ENCODE measurements at regions not wholly inside any gene's neighbourhood (a gene's known extent, or its start where the extent isn't known, plus 50 kb on each side); places are given as distances from the start of the nearest gene placed in this dataset.

- no peaks in the 10 kb centered on the region for H3K9me1 ChIP-seq (replicated peaks; ENCODE audit: control insufficient read depth, extremely low read depth, insufficient read depth, low read length)
- DNase-seq (ENCODE audit: low read depth, low spot score): no peak
- dilution Hi-C loops (cut with MboI; ENCODE audit: extremely low pct_ligation_motif_present, low sequenced_read_pairs) (no loop called here), intact Hi-C loops (cut with micrococcal nuclease) (no loop called here)
- H3K4me3 ChIP-seq (replicated peaks in 1 of 3; ENCODE audit: insufficient read depth in 1 of 3, low read depth in 1 of 3, low read length in 3 of 3): no peak overlapping the region
- no peaks in the 10 kb centered on the region for H4K20me1 ChIP-seq (replicated peaks; ENCODE audit: control insufficient read depth, extremely low read depth, insufficient read depth, low read length)
- no peaks in the 10 kb centered on the region for H3K79me2 ChIP-seq (ENCODE audit: control insufficient read depth, insufficient read depth, low read length)
- no peak for FAIRE-seq
- BruUV-seq (replicated peaks): no TSS peak
- H3K27me3 ChIP-seq (ENCODE audit: control insufficient read depth in 2 of 2, insufficient read depth in 2 of 2, low read length in 2 of 2): no peaks in the 10 kb centered on the region
- no peak overlapping the region for H2AFZ ChIP-seq (ENCODE audit: low read depth, low read length)
- H3K4me2 ChIP-seq (ENCODE audit: insufficient read depth, low read length): no peak overlapping the region
- TF ChIP-seq GATA2 (IDR thresholded peaks at IDR 0.05; ENCODE audit: insufficient read depth, insufficient read length, low read depth, low read length): no peak
- ChIA-PET CTCF (no interaction called here), POLR2A (no interaction called here)
- no peak overlapping the region for H3K27ac ChIP-seq (ENCODE audit: insufficient read depth, low read depth, low read length)
- H3K36me3 ChIP-seq (ENCODE audit: control insufficient read depth in 2 of 2, extremely low read depth in 1 of 2, insufficient read depth in 2 of 2, low read length in 2 of 2): no peaks in the 10 kb centered on the region
- H3K9me3 ChIP-seq (replicated peaks; ENCODE audit: control insufficient read depth, insufficient read depth, low read length): no peaks in the 10 kb centered on the region
- no peaks in the 10 kb centered on the region for H3K4me1 ChIP-seq (ENCODE audit: control insufficient read depth, extremely low read depth, insufficient read depth, low read length)
- H3K9ac ChIP-seq (replicated peaks; ENCODE audit: extremely low read depth, insufficient read depth, low read length): no peak overlapping the region
These were observed 156.1 kb upstream of the STEAP4 start for GRCh38 chr7:88462799-88463198.

- dilution Hi-C loops (cut with MboI; ENCODE audit: extremely low pct_ligation_motif_present, low sequenced_read_pairs): no loop called here
- no peak overlapping the region for H3K27ac ChIP-seq (ENCODE audit: insufficient read depth, low read depth, low read length)
These were observed 154.0 kb upstream of the STEAP4 start for GRCh38 chr7:88460650-88461049.

More at GRCh38 chr7:88460650-88461049, 154.0 kb upstream of the STEAP4 start:
- no peak overlapping the region for H3K4me3 ChIP-seq (replicated peaks in 1 of 3; ENCODE audit: insufficient read depth in 1 of 3, low read depth in 1 of 3, low read length in 3 of 3)
- ChIA-PET CTCF (no interaction called here), POLR2A (no interaction called here)
- H3K9me3 ChIP-seq (replicated peaks; ENCODE audit: control insufficient read depth, insufficient read depth, low read length): no peaks in the 10 kb centered on the region
- TF ChIP-seq GATA2 (IDR thresholded peaks at IDR 0.05; ENCODE audit: insufficient read depth, insufficient read length, low read depth, low read length) (no peak), MYC (IDR thresholded peaks at IDR 0.05; ENCODE audit: low read depth, low read length) (no peak)
- intact Hi-C loops (cut with micrococcal nuclease): no loop called here
- no peaks in the 10 kb centered on the region for H4K20me1 ChIP-seq (replicated peaks; ENCODE audit: control insufficient read depth, extremely low read depth, insufficient read depth, low read length)
- H2AFZ ChIP-seq (ENCODE audit: low read depth, low read length): no peak overlapping the region
- H3K4me1 ChIP-seq (ENCODE audit: control insufficient read depth, extremely low read depth, insufficient read depth, low read length): no peaks in the 10 kb centered on the region
- no peaks in the 10 kb centered on the region for H3K27me3 ChIP-seq (ENCODE audit: control insufficient read depth in 2 of 2, insufficient read depth in 2 of 2, low read length in 2 of 2)
- no TSS peak for BruUV-seq (replicated peaks)
- no peak overlapping the region for H3K9ac ChIP-seq (replicated peaks; ENCODE audit: extremely low read depth, insufficient read depth, low read length)
- H3K36me3 ChIP-seq (ENCODE audit: control insufficient read depth in 2 of 2, extremely low read depth in 1 of 2, insufficient read depth in 2 of 2, low read length in 2 of 2): no peaks in the 10 kb centered on the region
- H3K9me1 ChIP-seq (replicated peaks; ENCODE audit: control insufficient read depth, extremely low read depth, insufficient read depth, low read length): no peaks in the 10 kb centered on the region
- H3K79me2 ChIP-seq (ENCODE audit: control insufficient read depth, insufficient read depth, low read length): no peaks in the 10 kb centered on the region
- DNase-seq (ENCODE audit: low read depth, low spot score) (no peak), FAIRE-seq (no peak)
- H3K4me2 ChIP-seq (ENCODE audit: insufficient read depth, low read length): no peak overlapping the region
